Hematopoietic multipotent progenitor cell treated with erythropoietin and hydrocortisone succinate and interleukin-3 and kit ligand, for 15 days (in vitro differentiated cells): ENCODE measurements at regions not wholly inside any gene's neighbourhood (a gene's known extent, or its start where the extent isn't known, plus 50 kb on each side); places are given as distances from the start of the nearest gene placed in this dataset.
"Not testable (repeated sequence)": the region's sequence is repeated elsewhere in the genome, so short reads cannot be mapped to it uniquely, and the experiment has no call there.

Experiments
- DNase-seq: peaks from one replicate; pipeline ENCODE4 v3.0.0-alpha.2; 2015; ENCODE audit warnings: low spot score

- no peak for DNase-seq
Observed at GRCh38 chr3:35849496-35849895, 210.2 kb downstream of the ARPP21 start.

- DNase-seq: no peak
Observed at GRCh38 chr3:35849963-35850362, 210.6 kb downstream of the ARPP21 start.

GRCh38 chr3:35857004-35857403, 217.7 kb downstream of the ARPP21 start:
- no peak for DNase-seq

- DNase-seq: no peak
Observed at GRCh38 chr3:35862057-35862456, 222.7 kb downstream of the ARPP21 start.

- no peak for DNase-seq
Observed at GRCh38 chr3:35864871-35865270, 225.5 kb downstream of the ARPP21 start.

- no peak for DNase-seq
Observed at GRCh38 chr3:35867791-35868190, 228.5 kb downstream of the ARPP21 start.

GRCh38 chr3:35871009-35871408, 231.7 kb downstream of the ARPP21 start:
- no peak for DNase-seq

GRCh38 chr3:35883929-35884328, 244.6 kb downstream of the ARPP21 start:
- no peak for DNase-seq

- DNase-seq: no peak
Observed at GRCh38 chr3:35894735-35895134, 255.4 kb downstream of the ARPP21 start.

GRCh38 chr3:35899245-35899644, 259.9 kb downstream of the ARPP21 start:
- DNase-seq: no peak

GRCh38 chr3:35900079-35900478, 260.8 kb downstream of the ARPP21 start:
- no peak for DNase-seq

GRCh38 chr3:35908366-35909232, 269.3 kb downstream of the ARPP21 start:
- DNase-seq: peak; percentile 23

GRCh38 chr3:35919160-35919559, 279.8 kb downstream of the ARPP21 start:
- DNase-seq: no peak

- DNase-seq: no peak
Observed at GRCh38 chr3:35921718-35922117, 282.4 kb downstream of the ARPP21 start.

GRCh38 chr3:35924070-35924469, 284.7 kb downstream of the ARPP21 start:
- DNase-seq: not testable (repeated sequence)

GRCh38 chr3:35927441-35927840, 288.1 kb downstream of the ARPP21 start:
- DNase-seq: no peak

GRCh38 chr3:35929158-35929557, 289.8 kb downstream of the ARPP21 start:
- DNase-seq: no peak

GRCh38 chr3:35931867-35932266, 292.5 kb downstream of the ARPP21 start:
- DNase-seq: no peak

GRCh38 chr3:35932995-35933394, 293.7 kb downstream of the ARPP21 start:
- no peak for DNase-seq

- DNase-seq: no peak
Observed at GRCh38 chr3:35936571-35936970, 297.2 kb downstream of the ARPP21 start.

GRCh38 chr3:35944926-35945710, 305.8 kb downstream of the ARPP21 start:
- no peak for DNase-seq

- no peak for DNase-seq
Observed at GRCh38 chr3:35946121-35946853, 307.0 kb downstream of the ARPP21 start.
